ENCODE measurements at regions not wholly inside any gene's neighbourhood (a gene's known extent, or its start where the extent isn't known, plus 50 kb on each side); places are given as distances from the start of the nearest gene placed in this dataset.

GRCh38 chr17:51391982-51392654, 131.8 kb downstream of the UTP18 start:
- no peaks in the 10 kb centered on the region for H3K36me3 Mint-ChIP-seq
- TF ChIP-seq CTCF (IDR thresholded peaks at IDR 0.05) = no peak
- no peak overlapping the region for H3K4me3 Mint-ChIP-seq
- peaks cover 17% of the 10 kb centered on the region in 2 donors for H3K27me3 Mint-ChIP-seq (ENCODE audit: low read depth in 2 of 2)
- intact Hi-C loops (cut with micrococcal nuclease) = no loop called here
- no peaks in the 10 kb centered on the region for H3K36me3 ChIP-seq (ENCODE audit: control insufficient read depth, insufficient read depth, low read length)
- no peak overlapping the region for H3K27ac ChIP-seq (ENCODE audit: low read length)
- no peaks in the 10 kb centered on the region for H3K4me1 Mint-ChIP-seq
- H3K27ac Mint-ChIP-seq = no peak overlapping the region
- ATAC-seq (no peak), DNase-seq (no peak)
- WGBS (ENCODE audit: insufficient coverage) = 62% methylated on average over 8 of the region's 8 CpGs
- H3K9me3 ChIP-seq (ENCODE audit: control insufficient read depth, insufficient read depth, low read length) = no peaks in the 10 kb centered on the region
- no peaks in the 10 kb centered on the region for H3K9me3 Mint-ChIP-seq
- no peaks in the 10 kb centered on the region for H3K4me1 ChIP-seq (ENCODE audit: control insufficient read depth, insufficient read depth, low read length)
- no peak overlapping the region for H3K4me3 ChIP-seq (ENCODE audit: low read length)
- no peaks in the 10 kb centered on the region for H3K27me3 ChIP-seq (ENCODE audit: control insufficient read depth, insufficient read depth, low read length)

- intact Hi-C loops (cut with micrococcal nuclease) = no loop called here
- H3K9me3 Mint-ChIP-seq = no peaks in the 10 kb centered on the region
- no peak for ATAC-seq
- no peaks in the 10 kb centered on the region for H3K9me3 ChIP-seq (ENCODE audit: control insufficient read depth, insufficient read depth, low read length)
- H3K27me3 Mint-ChIP-seq (ENCODE audit: low read depth in 2 of 2) = peaks cover 7 to 14% of the 10 kb centered on the region in 2 donors
- H3K4me3 Mint-ChIP-seq = no peak overlapping the region
- H3K36me3 Mint-ChIP-seq = no peaks in the 10 kb centered on the region
- H3K4me3 ChIP-seq (ENCODE audit: low read length) = no peak overlapping the region
- WGBS (ENCODE audit: insufficient coverage) = 94% methylated on average over 6 of the region's 6 CpGs
- no peak for DNase-seq
- H3K4me1 ChIP-seq (ENCODE audit: control insufficient read depth, insufficient read depth, low read length) = no peaks in the 10 kb centered on the region
- no peak for TF ChIP-seq CTCF (IDR thresholded peaks at IDR 0.05)
- no peaks in the 10 kb centered on the region for H3K27me3 ChIP-seq (ENCODE audit: control insufficient read depth, insufficient read depth, low read length)
- no peaks in the 10 kb centered on the region for H3K36me3 ChIP-seq (ENCODE audit: control insufficient read depth, insufficient read depth, low read length)
- no peaks in the 10 kb centered on the region for H3K4me1 Mint-ChIP-seq
- H3K27ac Mint-ChIP-seq = no peak overlapping the region
- H3K27ac ChIP-seq (ENCODE audit: low read length) = no peak overlapping the region
These were observed 135.3 kb downstream of the UTP18 start for GRCh38 chr17:51395621-51396020.

GRCh38 chr17:51397361-51398127, 137.2 kb downstream of the UTP18 start:
- H3K27ac ChIP-seq (ENCODE audit: low read length) = no peak overlapping the region
- H3K4me1 ChIP-seq (ENCODE audit: control insufficient read depth, insufficient read depth, low read length) = no peaks in the 10 kb centered on the region
- 72% methylated on average over 7 of the region's 8 CpGs for WGBS (ENCODE audit: insufficient coverage)
- TF ChIP-seq CTCF (IDR thresholded peaks at IDR 0.05) = no peak
- ATAC-seq = peak in 1 of 3 donors; percentile 17
- intact Hi-C loops (cut with micrococcal nuclease) = no loop called here
- H3K9me3 ChIP-seq (ENCODE audit: control insufficient read depth, insufficient read depth, low read length) = no peaks in the 10 kb centered on the region
- no peaks in the 10 kb centered on the region for H3K4me1 Mint-ChIP-seq
- H3K9me3 Mint-ChIP-seq = no peaks in the 10 kb centered on the region
- no peaks in the 10 kb centered on the region for H3K36me3 Mint-ChIP-seq
- H3K4me3 ChIP-seq (ENCODE audit: low read length) = no peak overlapping the region
- peaks cover 4 to 20% of the 10 kb centered on the region in 2 donors for H3K27me3 Mint-ChIP-seq (ENCODE audit: low read depth in 2 of 2)
- no peaks in the 10 kb centered on the region for H3K36me3 ChIP-seq (ENCODE audit: control insufficient read depth, insufficient read depth, low read length)
- no peak for DNase-seq
- H3K27me3 ChIP-seq (ENCODE audit: control insufficient read depth, insufficient read depth, low read length) = no peaks in the 10 kb centered on the region
- H3K27ac Mint-ChIP-seq = no peak overlapping the region
- no peak overlapping the region for H3K4me3 Mint-ChIP-seq

Measured in natural killer cell (primary cell).